Neutrophil (primary cell): ENCODE measurements at regions not wholly inside any gene's neighbourhood (a gene's known extent, or its start where the extent isn't known, plus 50 kb on each side); places are given as distances from the start of the nearest gene placed in this dataset.

Experiments used
- H3K27ac ChIP-seq: fragments of 200-600 bp; sonication (generic); 2 replicates; pipeline ENCODE4 v1.5.1; 2016; ENCODE audit warnings: mild to moderate bottlenecking, moderate library complexity
- H3K27me3 ChIP-seq: fragments of 200-600 bp; sonication (generic); 2 replicates; pipeline ENCODE4 v1.6.0; 2016; ENCODE audit warnings: mild to moderate bottlenecking
- H3K36me3 ChIP-seq: fragments of 200-600 bp; sonication (generic); 2 replicates; pipeline ENCODE4 v1.5.1; 2017
- H3K4me1 ChIP-seq, 2 experiments: fragments of 200-600 bp in 1 of 2; sonication (generic) in 1 of 2; 1 replicate in 1 of 2; 2 replicates in 1 of 2; pipeline versions ENCODE4 v1.5.1 to v1.6.1; 2013 to 2016; ENCODE audit warnings: low read depth in 1 of 2, low read length in 1 of 2, mild to moderate bottlenecking in 1 of 2, moderate library complexity in 1 of 2; ENCODE audit not compliant: control insufficient read depth in 1 of 2, insufficient read depth in 1 of 2
- H3K4me3 ChIP-seq, 2 experiments: fragments of 200-600 bp in 1 of 2; sonication (generic) in 1 of 2; 1 replicate in 1 of 2; 2 replicates in 1 of 2; pipeline ENCODE4 v1.5.1; 2013 to 2016; ENCODE audit warnings: low read depth in 1 of 2, low read length in 1 of 2, mild to moderate bottlenecking in 1 of 2, moderate library complexity in 1 of 2
- H3K9me3 ChIP-seq: fragments of 200-600 bp; sonication (generic); 2 replicates; pipeline ENCODE4 v1.5.1; 2016
- TF ChIP-seq, protein P1 (sequence below): fragments of 200-600 bp; sonication (generic); IDR thresholded peaks from 2 replicates; pipeline ENCODE4 v1.5.1; 2016; ENCODE audit warnings: antibody characterized with exemption

DNA sequence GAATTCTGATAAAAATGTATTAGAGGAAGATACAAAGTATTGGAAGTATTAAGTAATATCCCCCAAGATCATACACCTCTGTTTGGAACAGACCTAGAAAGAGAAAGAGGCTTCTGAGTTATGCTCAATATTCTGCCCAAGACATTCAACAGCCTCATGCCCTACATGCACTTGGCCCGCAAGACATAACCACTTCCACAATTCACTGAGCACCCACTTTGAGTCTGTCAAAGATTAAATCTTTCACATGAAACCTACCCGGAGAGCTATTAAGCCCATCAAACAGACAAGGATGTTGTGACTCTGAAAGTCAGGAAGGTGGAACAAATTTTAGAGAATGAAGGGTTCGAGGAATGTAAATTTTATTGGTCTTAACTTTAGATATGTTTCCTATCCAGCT lies 344.7 kb upstream of the SYT4 start:
- Histone ChIP-seq H3K27ac (no peak overlapping the region), H3K4me1 (no peaks in the 10 kb centered on the region), H3K36me3 (no peaks in the 10 kb centered on the region), H3K9me3 (no peaks in the 10 kb centered on the region), H3K4me3 (no peak overlapping the region), H3K27me3 (no peaks in the 10 kb centered on the region)
- TF ChIP-seq, protein P1, sequence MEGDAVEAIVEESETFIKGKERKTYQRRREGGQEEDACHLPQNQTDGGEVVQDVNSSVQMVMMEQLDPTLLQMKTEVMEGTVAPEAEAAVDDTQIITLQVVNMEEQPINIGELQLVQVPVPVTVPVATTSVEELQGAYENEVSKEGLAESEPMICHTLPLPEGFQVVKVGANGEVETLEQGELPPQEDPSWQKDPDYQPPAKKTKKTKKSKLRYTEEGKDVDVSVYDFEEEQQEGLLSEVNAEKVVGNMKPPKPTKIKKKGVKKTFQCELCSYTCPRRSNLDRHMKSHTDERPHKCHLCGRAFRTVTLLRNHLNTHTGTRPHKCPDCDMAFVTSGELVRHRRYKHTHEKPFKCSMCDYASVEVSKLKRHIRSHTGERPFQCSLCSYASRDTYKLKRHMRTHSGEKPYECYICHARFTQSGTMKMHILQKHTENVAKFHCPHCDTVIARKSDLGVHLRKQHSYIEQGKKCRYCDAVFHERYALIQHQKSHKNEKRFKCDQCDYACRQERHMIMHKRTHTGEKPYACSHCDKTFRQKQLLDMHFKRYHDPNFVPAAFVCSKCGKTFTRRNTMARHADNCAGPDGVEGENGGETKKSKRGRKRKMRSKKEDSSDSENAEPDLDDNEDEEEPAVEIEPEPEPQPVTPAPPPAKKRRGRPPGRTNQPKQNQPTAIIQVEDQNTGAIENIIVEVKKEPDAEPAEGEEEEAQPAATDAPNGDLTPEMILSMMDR, result no peak

DNA sequence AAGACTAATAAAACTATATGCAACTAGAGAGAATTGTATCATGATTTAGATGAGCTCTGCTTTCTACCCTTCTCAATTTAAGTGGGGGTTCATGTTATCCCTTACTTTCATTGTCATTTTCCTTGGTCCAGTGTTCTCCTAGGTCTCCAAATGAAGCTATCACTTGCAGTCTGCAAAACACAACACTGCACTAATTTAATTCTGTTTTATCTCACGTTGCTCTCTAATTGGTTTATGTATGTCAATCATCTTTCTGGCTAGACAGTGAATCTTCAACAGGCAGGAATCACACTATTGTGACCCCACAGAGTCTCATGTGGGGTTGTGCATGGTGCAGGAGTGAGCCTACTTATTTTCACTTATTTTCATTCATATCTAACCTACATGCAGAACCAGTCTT lies 348.3 kb upstream of the SYT4 start:
- H3K4me3 ChIP-seq, result no peak overlapping the region
- no peaks in the 10 kb centered on the region for H3K36me3 ChIP-seq
- H3K27me3 ChIP-seq, result no peaks in the 10 kb centered on the region
- TF ChIP-seq, protein P1, result no peak
- no peak overlapping the region for H3K27ac ChIP-seq
- no peaks in the 10 kb centered on the region for H3K9me3 ChIP-seq
- no peaks in the 10 kb centered on the region for H3K4me1 ChIP-seq

DNA sequence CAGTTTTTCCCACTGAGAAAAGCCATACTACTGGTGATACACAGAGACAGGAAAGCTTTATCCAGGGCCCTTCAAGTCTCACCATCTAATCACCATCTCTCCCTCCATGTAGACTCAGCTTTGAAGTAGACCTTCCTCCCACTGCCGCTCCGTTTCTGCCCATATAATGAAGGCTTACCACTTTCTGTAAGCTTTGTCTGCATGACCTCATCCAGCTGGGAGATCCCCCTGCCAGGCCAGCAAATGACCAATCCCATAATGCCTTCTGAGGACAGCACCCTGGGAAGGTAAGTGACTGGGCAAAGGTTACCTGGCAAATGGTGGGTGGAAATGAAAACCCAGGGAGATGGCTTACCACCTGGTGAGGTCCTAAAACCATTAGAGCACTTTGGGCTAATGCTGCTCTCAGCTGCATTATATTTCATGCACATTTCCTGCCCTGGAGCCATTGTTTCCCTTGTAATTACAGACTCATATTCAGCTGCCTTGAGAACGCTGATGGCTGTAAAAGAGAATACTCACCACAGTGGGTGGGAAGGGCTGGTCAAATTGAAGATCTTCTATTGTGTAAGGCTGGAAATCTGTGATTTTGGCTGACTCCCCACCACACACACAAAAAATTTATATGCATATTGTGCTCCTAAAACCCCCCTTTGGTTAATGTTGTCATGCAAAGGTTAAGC lies 350.7 kb upstream of the SYT4 start:
- Histone ChIP-seq H3K27me3 (no peaks in the 10 kb centered on the region), H3K4me3 (no peak overlapping the region), H3K9me3 (no peaks in the 10 kb centered on the region), H3K36me3 (no peaks in the 10 kb centered on the region), H3K27ac (no peak overlapping the region), H3K4me1 (no peaks in the 10 kb centered on the region)
- TF ChIP-seq, protein P1, result no peak

DNA sequence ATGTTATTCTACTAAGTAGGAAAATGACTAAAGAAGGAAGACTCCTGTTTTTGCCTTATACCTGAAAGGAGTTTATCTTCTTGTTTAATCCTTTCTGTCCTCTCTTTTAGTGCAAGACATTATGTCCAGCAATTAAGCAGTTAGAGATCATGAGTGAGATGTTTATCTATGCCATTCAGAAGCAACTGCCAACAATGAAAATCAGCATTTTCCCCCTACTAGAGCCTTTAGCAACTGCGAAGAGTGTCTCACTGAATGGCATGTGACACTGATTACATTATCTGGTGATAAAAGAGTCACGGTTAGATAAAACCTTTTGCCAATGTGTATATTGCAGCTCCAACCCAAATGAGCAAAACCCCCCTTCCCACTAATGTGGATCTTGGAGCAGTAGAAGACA lies 357.7 kb upstream of the SYT4 start:
- no peak overlapping the region for H3K4me3 ChIP-seq
- H3K27ac ChIP-seq, result no peak overlapping the region
- no peaks in the 10 kb centered on the region for H3K36me3 ChIP-seq
- no peaks in the 10 kb centered on the region for H3K4me1 ChIP-seq
- H3K9me3 ChIP-seq, result no peaks in the 10 kb centered on the region
- no peaks in the 10 kb centered on the region for H3K27me3 ChIP-seq
- TF ChIP-seq, protein P1, result no peak

DNA sequence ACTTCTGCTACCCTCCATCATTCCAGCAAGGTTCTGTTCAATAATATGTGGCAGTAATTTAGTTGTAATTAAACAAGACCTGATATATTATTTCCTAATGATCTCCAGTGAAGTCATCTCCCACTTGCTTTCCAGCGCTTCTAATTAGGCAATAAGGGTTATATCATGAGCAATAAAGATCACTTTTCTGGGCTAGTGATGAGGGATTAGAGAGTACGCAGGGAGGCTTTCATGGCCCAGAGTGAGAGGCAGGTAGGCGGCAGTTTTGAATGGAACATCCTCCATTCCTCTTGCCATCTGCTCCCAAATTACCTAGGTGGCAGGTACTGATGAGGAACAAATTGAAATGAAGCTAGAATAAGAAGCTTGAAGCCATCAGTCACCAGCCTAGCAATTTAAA lies 358.1 kb upstream of the SYT4 start:
- Histone ChIP-seq H3K27me3 (no peaks in the 10 kb centered on the region), H3K27ac (no peak overlapping the region), H3K4me1 (no peaks in the 10 kb centered on the region), H3K36me3 (no peaks in the 10 kb centered on the region), H3K9me3 (no peaks in the 10 kb centered on the region), H3K4me3 (no peak overlapping the region)
- TF ChIP-seq, protein P1, result no peak
